Fibroblast of the aortic adventitia (primary cell): ENCODE measurements at regions not wholly inside any gene's neighbourhood (a gene's known extent, or its start where the extent isn't known, plus 50 kb on each side); places are given as distances from the start of the nearest gene placed in this dataset.

ENCODE experiments used
- DNase-seq: peaks from one replicate; pipeline ENCODE4 v3.0.0-alpha.2; 2010; ENCODE audit warnings: low read depth
- H3K4me3 ChIP-seq: 2 replicates; pipeline ENCODE4 v1.5.1; 2011; ENCODE audit warnings: low read depth, mild to moderate bottlenecking, control low read depth, low read length, moderate library complexity
- CTCF ChIP-seq: IDR thresholded peaks from 2 replicates; pipeline ENCODE4 v1.5.1; 2011; ENCODE audit warnings: mild to moderate bottlenecking, low read length, control low read depth, inconsistent platforms; ENCODE audit not compliant: insufficient read depth

GRCh38 chr6:27156874-27157458 lies 90.5 kb upstream of the PRSS16 start:
- peak overlapping the region; percentile 62 for H3K4me3 ChIP-seq
- TF ChIP-seq CTCF: no peak
- no peak for DNase-seq

GRCh38 chr6:27157459-27158315 lies 89.8 kb upstream of the PRSS16 start:
- H3K4me3 ChIP-seq: peak overlapping the region; percentile 62
- peak; percentile 58 for TF ChIP-seq CTCF
- DNase-seq: peak; percentile 73

GRCh38 chr6:27158316-27158643 lies 89.2 kb upstream of the PRSS16 start:
- DNase-seq: no peak
- TF ChIP-seq CTCF: no peak
- no peak overlapping the region for H3K4me3 ChIP-seq

- H3K4me3 ChIP-seq: no peak overlapping the region
- TF ChIP-seq CTCF: no peak
- no peak for DNase-seq
Measured at GRCh38 chr6:27159725-27160124, 87.8 kb upstream of the PRSS16 start.

GRCh38 chr6:27161115-27161514 lies 86.4 kb upstream of the PRSS16 start:
- H3K4me3 ChIP-seq: no peak overlapping the region
- DNase-seq: no peak
- no peak for TF ChIP-seq CTCF

- no peak overlapping the region for H3K4me3 ChIP-seq
- no peak for TF ChIP-seq CTCF
- DNase-seq: no peak
Measured at GRCh38 chr6:27161603-27161945, 85.9 kb upstream of the PRSS16 start.
